ENCODE measurements at regions not wholly inside any gene's neighbourhood (a gene's known extent, or its start where the extent isn't known, plus 50 kb on each side); places are given as distances from the start of the nearest gene placed in this dataset.
"Not testable (repeated sequence)": the region's sequence is repeated elsewhere in the genome, so short reads cannot be mapped to it uniquely, and the experiment has no call there.

DNA sequence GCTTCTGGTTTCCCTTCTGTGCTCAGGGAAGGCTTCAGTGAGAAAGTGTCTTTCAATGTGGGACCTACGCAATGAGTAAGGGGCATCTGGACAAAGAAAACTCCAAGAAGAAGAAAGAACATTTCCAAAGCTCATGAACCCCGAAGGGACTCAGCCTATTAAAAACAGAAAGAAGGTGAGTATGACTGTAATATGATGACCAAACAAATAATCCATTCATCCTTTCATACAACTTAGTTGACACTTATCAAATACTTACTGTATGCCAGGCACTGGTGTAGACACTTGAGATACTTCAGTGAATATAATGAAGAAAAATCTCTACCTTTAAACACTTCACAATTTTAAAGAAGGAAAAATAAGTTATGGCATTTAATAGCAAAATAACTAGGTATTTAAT lies 1054.2 kb upstream of the FOXG1 start:
- Histone ChIP-seq H3K27me3 (ENCODE audit: insufficient read depth, low read length) (no peaks in the 10 kb centered on the region), H3K36me3 (ENCODE audit: insufficient read depth, low read length) (no peaks in the 10 kb centered on the region), H3K4me3 (ENCODE audit: low read depth, low read length) (no peak overlapping the region), H3K79me2 (ENCODE audit: control insufficient read depth, insufficient read depth, low read length, unreplicated experiment) (no peaks in the 10 kb centered on the region), H3K4me1 (ENCODE audit: control insufficient read depth, insufficient read depth, low read length, unreplicated experiment) (no peaks in the 10 kb centered on the region), H3K27ac (ENCODE audit: low read depth, low read length) (no peak overlapping the region), H2AFZ (ENCODE audit: low read length, unreplicated experiment) (no peak overlapping the region)

DNA sequence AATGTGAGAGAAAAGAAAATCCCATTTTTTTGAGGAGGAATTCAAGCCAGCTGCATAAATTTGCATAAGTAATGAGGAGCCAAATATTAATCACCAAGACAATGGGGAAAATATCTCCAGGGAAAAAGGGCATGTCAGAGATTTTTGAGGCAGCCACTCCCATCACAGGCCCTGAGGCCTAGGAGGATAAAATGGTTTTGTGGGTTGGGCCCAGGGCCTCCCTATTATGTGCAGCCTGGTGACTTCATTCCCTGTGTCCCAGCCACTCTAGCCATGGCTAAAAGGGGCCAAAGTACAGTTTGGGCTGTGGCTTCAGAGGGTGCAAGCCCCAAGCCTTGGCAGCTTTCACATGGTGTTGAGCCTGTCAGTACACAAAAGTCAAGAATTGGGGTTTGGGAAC lies 1051.0 kb upstream of the FOXG1 start:
- Histone ChIP-seq H3K79me2 (ENCODE audit: control insufficient read depth, insufficient read depth, low read length, unreplicated experiment) (no peaks in the 10 kb centered on the region), H2AFZ (ENCODE audit: low read length, unreplicated experiment) (no peak overlapping the region), H3K27ac (ENCODE audit: low read depth, low read length) (no peak overlapping the region), H3K36me3 (ENCODE audit: insufficient read depth, low read length) (no peaks in the 10 kb centered on the region), H3K4me3 (ENCODE audit: low read depth, low read length) (no peak overlapping the region), H3K4me1 (ENCODE audit: control insufficient read depth, insufficient read depth, low read length, unreplicated experiment) (no peaks in the 10 kb centered on the region), H3K27me3 (ENCODE audit: insufficient read depth, low read length) (no peaks in the 10 kb centered on the region)

DNA sequence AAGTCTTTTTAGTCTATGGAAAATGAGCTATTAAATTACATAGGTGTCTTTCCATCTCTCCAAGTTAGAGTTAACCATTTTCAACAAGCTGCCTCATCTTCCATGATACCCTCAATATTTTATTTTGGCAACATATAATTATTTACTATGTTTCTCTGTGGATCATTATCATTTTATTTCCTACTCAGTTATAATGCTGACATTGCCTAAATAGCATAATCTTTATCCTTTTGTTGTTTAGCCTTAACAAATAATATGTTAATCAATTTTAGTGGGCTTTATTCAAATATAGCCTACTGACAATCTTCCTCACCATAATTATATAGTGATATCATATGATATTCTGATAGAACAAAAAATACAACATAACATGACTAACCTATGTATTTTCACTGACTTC lies 1044.8 kb upstream of the FOXG1 start:
- no peaks in the 10 kb centered on the region for H3K36me3 ChIP-seq (ENCODE audit: insufficient read depth, low read length)
- no peaks in the 10 kb centered on the region for H3K4me1 ChIP-seq (ENCODE audit: control insufficient read depth, insufficient read depth, low read length, unreplicated experiment)
- no peak overlapping the region for H2AFZ ChIP-seq (ENCODE audit: low read length, unreplicated experiment)
- no peak overlapping the region for H3K27ac ChIP-seq (ENCODE audit: low read depth, low read length)
- H3K79me2 ChIP-seq (ENCODE audit: control insufficient read depth, insufficient read depth, low read length, unreplicated experiment) = no peaks in the 10 kb centered on the region
- H3K4me3 ChIP-seq (ENCODE audit: low read depth, low read length) = no peak overlapping the region
- H3K27me3 ChIP-seq (ENCODE audit: insufficient read depth, low read length) = no peaks in the 10 kb centered on the region

DNA sequence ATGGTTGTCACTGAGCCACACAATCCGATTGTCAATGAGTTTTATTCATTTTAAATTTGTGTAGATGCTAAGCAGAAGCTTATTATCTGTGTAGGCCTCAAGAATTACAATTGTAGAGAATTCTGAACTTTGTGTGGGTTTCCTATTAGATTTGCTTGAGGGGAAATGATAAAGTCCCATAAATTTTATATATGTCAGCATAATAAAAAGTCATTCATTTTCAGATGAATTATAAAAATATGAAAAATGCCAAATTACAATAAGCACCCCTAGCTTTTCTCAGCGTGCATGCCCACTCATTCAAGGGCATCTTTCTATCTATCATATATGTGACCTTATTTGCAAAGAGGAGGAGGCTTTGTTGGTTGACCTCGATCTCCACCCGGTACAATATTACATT lies 1041.1 kb upstream of the FOXG1 start:
- H3K4me3 ChIP-seq (ENCODE audit: low read depth, low read length) = no peak overlapping the region
- H3K4me1 ChIP-seq (ENCODE audit: control insufficient read depth, insufficient read depth, low read length, unreplicated experiment) = no peaks in the 10 kb centered on the region
- H3K27ac ChIP-seq (ENCODE audit: low read depth, low read length) = no peak overlapping the region
- no peaks in the 10 kb centered on the region for H3K36me3 ChIP-seq (ENCODE audit: insufficient read depth, low read length)
- no peaks in the 10 kb centered on the region for H3K79me2 ChIP-seq (ENCODE audit: control insufficient read depth, insufficient read depth, low read length, unreplicated experiment)
- H3K27me3 ChIP-seq (ENCODE audit: insufficient read depth, low read length) = no peaks in the 10 kb centered on the region
- no peak overlapping the region for H2AFZ ChIP-seq (ENCODE audit: low read length, unreplicated experiment)

DNA sequence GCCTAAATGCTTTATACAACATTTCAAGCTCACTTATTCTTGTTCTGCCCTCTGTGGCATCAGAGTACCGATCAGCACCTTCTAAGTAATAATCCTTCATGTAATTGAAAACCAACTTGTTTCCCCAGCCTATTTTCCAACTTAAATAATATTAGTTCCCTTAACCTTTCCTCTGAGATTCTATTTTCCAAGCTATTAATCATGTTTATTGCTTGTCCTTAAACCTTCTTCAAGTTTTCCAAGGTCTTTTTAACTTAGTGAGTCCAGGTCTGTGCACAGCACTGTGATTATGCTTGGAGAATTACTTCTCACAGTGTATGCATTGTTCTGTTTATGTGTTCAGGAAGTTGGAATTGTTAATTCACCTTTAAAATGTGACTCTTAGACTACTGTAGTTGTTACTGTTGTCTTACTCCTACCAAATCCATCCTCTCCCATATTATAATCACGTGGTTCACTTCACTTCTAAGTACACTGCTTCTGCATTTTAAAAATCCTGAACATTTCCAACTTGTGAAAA lies 1039.3 kb upstream of the FOXG1 start:
- Histone ChIP-seq H3K27me3 (ENCODE audit: insufficient read depth, low read length) (no peaks in the 10 kb centered on the region), H3K79me2 (ENCODE audit: control insufficient read depth, insufficient read depth, low read length, unreplicated experiment) (no peaks in the 10 kb centered on the region), H3K36me3 (ENCODE audit: insufficient read depth, low read length) (no peaks in the 10 kb centered on the region), H2AFZ (ENCODE audit: low read length, unreplicated experiment) (no peak overlapping the region), H3K4me1 (ENCODE audit: control insufficient read depth, insufficient read depth, low read length, unreplicated experiment) (no peaks in the 10 kb centered on the region), H3K4me3 (ENCODE audit: low read depth, low read length) (no peak overlapping the region), H3K27ac (ENCODE audit: low read depth, low read length) (no peak overlapping the region)

DNA sequence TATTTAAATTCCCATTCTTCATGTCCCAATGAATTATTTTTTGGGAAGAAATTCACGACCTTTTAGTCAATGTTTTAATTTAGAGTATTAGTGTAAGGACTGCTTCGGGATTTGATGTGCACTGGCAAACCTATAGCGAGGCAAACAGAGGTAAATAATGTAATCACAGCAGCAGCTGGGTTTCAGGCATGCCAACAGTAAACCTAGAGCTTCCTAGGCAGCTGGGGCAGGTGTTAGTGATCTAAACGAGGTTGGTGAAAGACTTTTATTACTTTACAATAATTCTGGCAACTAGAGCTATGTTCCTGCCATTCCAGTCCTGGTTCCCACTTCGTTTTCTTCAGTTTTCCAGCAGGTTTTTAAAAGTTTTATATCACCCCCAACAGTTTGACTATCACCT lies 1036.4 kb upstream of the FOXG1 start:
- H3K36me3 ChIP-seq (ENCODE audit: insufficient read depth, low read length) = no peaks in the 10 kb centered on the region
- no peak overlapping the region for H3K27ac ChIP-seq (ENCODE audit: low read depth, low read length)
- H3K27me3 ChIP-seq (ENCODE audit: insufficient read depth, low read length) = no peaks in the 10 kb centered on the region
- no peak overlapping the region for H2AFZ ChIP-seq (ENCODE audit: low read length, unreplicated experiment)
- H3K4me1 ChIP-seq (ENCODE audit: control insufficient read depth, insufficient read depth, low read length, unreplicated experiment) = no peaks in the 10 kb centered on the region
- H3K79me2 ChIP-seq (ENCODE audit: control insufficient read depth, insufficient read depth, low read length, unreplicated experiment) = no peaks in the 10 kb centered on the region
- H3K4me3 ChIP-seq (ENCODE audit: low read depth, low read length) = no peak overlapping the region

DNA sequence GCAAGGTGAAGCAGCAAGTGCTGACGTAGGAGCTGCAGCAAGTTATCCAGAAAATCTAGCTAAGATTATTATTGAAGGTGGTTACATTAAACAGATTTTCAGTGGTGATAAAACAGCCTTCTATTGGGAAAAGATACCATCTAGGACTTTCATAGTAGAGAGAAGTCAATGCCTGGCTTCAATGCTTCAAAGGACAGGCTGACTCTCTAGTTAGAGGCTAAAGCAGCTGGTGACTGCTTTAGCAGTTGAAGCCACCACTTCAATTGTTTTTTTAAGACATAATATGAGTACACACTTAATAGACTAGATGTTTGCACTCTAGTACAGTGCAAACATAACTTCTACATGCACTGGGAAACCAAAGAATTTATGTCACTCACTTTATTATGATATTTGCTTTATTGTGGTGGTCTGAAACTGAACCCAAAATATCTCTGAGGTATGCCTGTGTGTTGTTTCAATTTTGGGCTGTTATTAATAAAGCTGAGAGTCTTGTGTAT lies 1026.9 kb upstream of the FOXG1 start:
- H2AFZ ChIP-seq (ENCODE audit: low read length, unreplicated experiment) = no peak overlapping the region
- H3K4me1 ChIP-seq (ENCODE audit: control insufficient read depth, insufficient read depth, low read length, unreplicated experiment) = no peaks in the 10 kb centered on the region
- no peaks in the 10 kb centered on the region for H3K36me3 ChIP-seq (ENCODE audit: insufficient read depth, low read length)
- H3K27me3 ChIP-seq (ENCODE audit: insufficient read depth, low read length) = no peaks in the 10 kb centered on the region
- no peak overlapping the region for H3K4me3 ChIP-seq (ENCODE audit: low read depth, low read length)
- H3K79me2 ChIP-seq (ENCODE audit: control insufficient read depth, insufficient read depth, low read length, unreplicated experiment) = no peaks in the 10 kb centered on the region
- no peak overlapping the region for H3K27ac ChIP-seq (ENCODE audit: low read depth, low read length)

DNA sequence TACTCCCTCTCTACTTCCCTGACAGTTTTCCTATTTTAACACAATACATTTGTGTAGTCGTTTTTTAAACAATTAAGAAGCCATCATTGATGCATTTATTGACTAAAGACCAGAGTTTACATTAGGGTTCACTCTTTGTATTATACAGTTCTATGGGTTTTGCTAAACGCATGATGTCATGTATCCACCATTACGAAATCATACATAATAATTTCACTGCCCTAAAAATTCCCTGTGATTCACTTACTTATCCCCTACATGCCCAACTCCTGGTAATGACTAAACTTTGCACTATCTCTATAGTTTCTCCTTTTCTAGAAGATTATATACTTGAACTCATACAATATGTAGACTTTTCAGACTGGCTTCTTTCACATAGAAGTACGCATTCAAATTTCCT lies 1016.5 kb upstream of the FOXG1 start:
- H3K79me2 ChIP-seq (ENCODE audit: control insufficient read depth, insufficient read depth, low read length, unreplicated experiment) = no peaks in the 10 kb centered on the region
- H3K36me3 ChIP-seq (ENCODE audit: insufficient read depth, low read length) = no peaks in the 10 kb centered on the region
- no peak overlapping the region for H2AFZ ChIP-seq (ENCODE audit: low read length, unreplicated experiment)
- no peaks in the 10 kb centered on the region for H3K4me1 ChIP-seq (ENCODE audit: control insufficient read depth, insufficient read depth, low read length, unreplicated experiment)
- H3K27me3 ChIP-seq (ENCODE audit: insufficient read depth, low read length) = no peaks in the 10 kb centered on the region
- H3K27ac ChIP-seq (ENCODE audit: low read depth, low read length) = no peak overlapping the region
- H3K4me3 ChIP-seq (ENCODE audit: low read depth, low read length) = no peak overlapping the region

DNA sequence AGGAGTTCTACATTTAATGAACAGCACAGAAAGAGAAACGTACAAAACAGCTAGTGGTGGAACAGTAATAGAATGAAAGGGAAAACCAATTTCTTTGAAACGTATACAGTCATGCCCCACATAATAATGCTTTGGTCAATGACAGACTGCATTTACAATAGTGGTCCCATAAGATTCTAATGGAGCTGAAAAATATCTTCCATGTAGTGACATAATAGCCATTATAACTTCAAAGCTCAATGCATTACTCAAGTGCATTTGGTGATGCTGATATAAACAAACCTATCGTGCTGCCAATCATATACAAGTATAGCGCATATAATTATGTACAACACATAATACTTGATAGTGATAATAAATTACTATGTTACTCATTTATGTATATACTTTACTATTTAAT lies 1008.9 kb upstream of the FOXG1 start:
- not testable (repeated sequence) for H3K4me1 ChIP-seq (ENCODE audit: control insufficient read depth, insufficient read depth, low read length, unreplicated experiment); H3K4me3 ChIP-seq (ENCODE audit: low read depth, low read length); H3K27me3 ChIP-seq (ENCODE audit: insufficient read depth, low read length); H2AFZ ChIP-seq (ENCODE audit: low read length, unreplicated experiment); H3K27ac ChIP-seq (ENCODE audit: low read depth, low read length); H3K79me2 ChIP-seq (ENCODE audit: control insufficient read depth, insufficient read depth, low read length, unreplicated experiment); H3K36me3 ChIP-seq (ENCODE audit: insufficient read depth, low read length)

DNA sequence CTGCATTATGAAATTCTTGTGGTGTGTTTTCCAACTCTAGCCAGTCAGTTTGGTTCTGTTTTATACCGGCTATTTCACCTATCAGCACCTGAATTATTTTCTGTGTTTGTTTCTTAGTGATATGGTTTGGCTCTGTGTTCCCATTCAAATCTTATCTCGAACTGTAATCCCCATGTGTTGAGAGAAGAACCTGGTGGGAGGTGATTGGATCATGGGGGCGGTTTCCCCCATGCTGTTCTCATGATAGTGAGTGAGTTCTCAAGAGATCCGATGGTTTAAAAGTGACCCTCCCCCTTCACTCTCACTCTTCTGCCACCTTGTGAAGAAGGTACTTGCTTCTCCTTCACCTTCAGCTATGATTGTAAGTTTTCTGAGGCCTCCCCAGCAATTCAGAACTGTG lies 1006.2 kb upstream of the FOXG1 start:
- not testable (repeated sequence) for H3K36me3 ChIP-seq (ENCODE audit: insufficient read depth, low read length); H2AFZ ChIP-seq (ENCODE audit: low read length, unreplicated experiment); H3K27ac ChIP-seq (ENCODE audit: low read depth, low read length); H3K4me1 ChIP-seq (ENCODE audit: control insufficient read depth, insufficient read depth, low read length, unreplicated experiment); H3K79me2 ChIP-seq (ENCODE audit: control insufficient read depth, insufficient read depth, low read length, unreplicated experiment); H3K27me3 ChIP-seq (ENCODE audit: insufficient read depth, low read length); H3K4me3 ChIP-seq (ENCODE audit: low read depth, low read length)

DNA sequence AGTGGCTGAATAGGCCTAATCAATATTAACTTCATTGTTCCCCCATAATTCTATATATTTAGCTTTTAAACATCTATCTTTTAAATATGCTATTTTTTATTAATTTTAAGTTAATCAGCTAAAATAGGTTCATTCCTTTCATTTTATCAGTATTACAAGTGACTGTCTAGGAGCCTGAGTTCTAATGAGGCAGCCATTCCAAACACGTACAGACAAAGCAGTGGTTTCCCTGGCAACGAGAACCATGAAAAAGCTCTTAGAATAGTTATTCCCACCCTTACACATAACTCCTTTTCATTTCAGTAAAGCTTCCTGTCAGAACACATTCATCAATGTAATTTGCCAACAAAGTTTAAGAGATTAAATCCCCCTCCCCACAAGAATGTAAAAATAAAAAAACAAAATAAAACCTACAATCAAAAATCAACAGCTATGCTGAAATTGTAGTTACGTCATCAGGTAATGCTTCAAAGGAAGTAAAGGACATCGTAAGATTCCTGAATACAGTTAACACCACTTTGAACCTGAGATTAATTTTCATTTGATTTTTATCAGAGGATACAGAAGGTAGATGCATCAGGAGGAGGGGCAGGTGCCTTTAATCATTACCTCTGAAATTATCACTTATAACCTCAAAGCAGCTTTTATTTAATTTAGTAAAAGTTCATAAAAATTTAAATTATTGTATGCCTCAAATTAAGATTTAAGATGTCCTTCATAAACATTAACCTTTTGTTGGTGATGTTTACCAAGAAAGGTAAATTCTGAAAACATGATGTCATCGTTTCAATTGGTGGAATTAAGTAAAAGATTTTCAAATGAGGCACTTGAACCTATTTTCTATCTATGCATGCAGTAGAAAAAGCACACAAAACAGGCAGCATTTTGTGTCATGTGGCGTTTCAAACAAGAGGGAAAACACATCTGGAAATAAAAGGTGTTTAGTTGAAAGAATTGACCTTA lies 967.2 kb upstream of the FOXG1 start:
- not testable (repeated sequence) for H3K36me3 ChIP-seq (ENCODE audit: insufficient read depth, low read length); H2AFZ ChIP-seq (ENCODE audit: low read length, unreplicated experiment); H3K4me3 ChIP-seq (ENCODE audit: low read depth, low read length); H3K27ac ChIP-seq (ENCODE audit: low read depth, low read length); H3K4me1 ChIP-seq (ENCODE audit: control insufficient read depth, insufficient read depth, low read length, unreplicated experiment); H3K79me2 ChIP-seq (ENCODE audit: control insufficient read depth, insufficient read depth, low read length, unreplicated experiment); H3K27me3 ChIP-seq (ENCODE audit: insufficient read depth, low read length)

Data from ACC112 (cell line).